GM21619 (cell line): ENCODE measurements at regions not wholly inside any gene's neighbourhood (a gene's known extent, or its start where the extent isn't known, plus 50 kb on each side); places are given as distances from the start of the nearest gene placed in this dataset.
"Not testable (repeated sequence)": the region's sequence is repeated elsewhere in the genome, so short reads cannot be mapped to it uniquely, and the experiment has no call there.

Source experiments
- ATAC-seq: cut with Tn5 transposase; IDR thresholded peaks from one replicate; pipeline ENCODE4 v1.9.1; 2021; ENCODE audit not compliant: unreplicated experiment

DNA sequence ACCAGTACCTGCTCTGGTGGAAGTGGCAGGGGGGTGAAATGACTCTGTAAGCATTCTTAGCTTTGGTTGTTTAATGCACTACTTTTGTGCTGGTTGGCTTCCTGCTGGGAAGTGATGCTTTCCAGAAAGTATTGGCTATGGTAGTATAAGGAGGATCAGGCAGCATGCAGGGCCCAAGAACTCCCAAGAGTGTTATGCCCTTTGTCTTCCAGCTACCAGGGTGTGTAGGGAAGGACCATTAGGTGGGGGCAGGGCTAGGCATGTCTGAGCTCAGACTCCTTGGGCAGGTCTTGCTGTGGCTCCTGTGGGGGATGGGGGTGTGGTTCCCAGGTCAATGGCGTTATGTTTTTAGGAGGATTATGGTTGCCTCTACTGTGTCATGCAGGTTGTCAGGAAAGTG lies 135.8 kb upstream of the TRPC7 start:
- ATAC-seq, result no peak

- ATAC-seq, result no peak
Measured at GRCh38 chr5:136492587-136492986, 127.2 kb upstream of the TRPC7 start.

GRCh38 chr5:136491806-136492205 lies 126.5 kb upstream of the TRPC7 start:
- no peak for ATAC-seq

DNA sequence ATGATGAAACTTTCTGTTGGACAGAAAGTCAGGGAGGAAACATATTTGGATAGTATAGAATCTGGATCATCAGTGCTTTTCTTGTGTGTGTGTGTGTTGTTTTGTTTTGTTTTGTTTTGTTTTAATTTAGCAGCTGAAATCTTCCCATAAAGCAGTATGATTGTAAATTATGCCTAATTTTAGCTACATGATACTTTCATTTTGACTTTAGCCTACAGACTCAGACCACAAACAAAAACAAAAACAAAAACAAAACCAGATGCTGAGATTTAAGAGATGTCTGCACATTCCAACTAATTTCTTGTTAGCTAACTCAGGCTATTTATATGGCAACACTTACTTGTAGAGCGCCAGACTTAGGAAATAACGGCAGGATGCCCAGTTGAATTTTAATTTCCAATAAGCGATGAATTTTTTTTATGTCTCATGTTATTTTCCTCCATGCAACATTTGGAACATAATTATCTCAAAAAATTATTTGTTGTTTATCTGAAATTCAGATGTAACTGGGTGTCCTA lies 119.5 kb upstream of the TRPC7 start:
- no peak for ATAC-seq

DNA sequence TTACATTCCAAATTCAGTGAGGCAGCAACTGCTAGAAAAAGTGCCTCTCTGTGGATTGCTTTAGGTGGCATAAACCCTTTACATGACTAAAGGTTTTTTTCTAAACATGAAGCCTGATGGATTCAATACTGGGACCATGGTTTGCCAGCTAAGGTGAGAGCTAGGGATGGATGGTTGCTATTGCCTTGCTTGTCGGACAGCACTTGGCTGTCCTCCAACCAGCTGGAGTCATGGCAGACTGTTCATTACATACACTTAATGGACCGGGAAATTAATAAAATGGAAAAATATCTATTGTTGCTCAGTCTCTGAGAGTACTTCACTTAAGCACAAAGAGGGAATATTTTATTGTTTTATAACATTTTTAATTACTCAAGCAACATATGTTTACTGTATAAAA lies 116.9 kb upstream of the TRPC7 start:
- ATAC-seq, result no peak

- no peak for ATAC-seq
Measured at GRCh38 chr5:136474466-136474865, 109.1 kb upstream of the TRPC7 start.

GRCh38 chr5:136467632-136468031 lies 102.3 kb upstream of the TRPC7 start:
- ATAC-seq, result no peak

DNA sequence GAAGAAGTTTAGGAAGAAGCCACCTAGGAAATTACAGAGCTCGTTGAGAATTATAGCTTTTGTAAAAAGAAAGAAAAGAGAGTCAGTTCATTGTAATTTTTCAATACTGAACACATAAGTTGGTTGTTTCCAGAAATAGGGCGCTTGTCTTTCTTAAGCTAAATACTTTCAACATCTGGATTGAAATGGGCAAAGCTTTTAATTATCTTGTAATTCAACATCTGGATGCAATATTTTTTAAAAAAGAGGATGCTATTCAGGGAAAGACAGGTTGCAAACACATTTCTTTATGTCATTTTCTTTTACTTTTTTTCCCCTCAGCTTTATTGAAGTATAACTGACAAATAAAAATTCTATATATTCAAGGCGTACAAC lies 100.7 kb upstream of the TRPC7 start:
- no peak for ATAC-seq

DNA sequence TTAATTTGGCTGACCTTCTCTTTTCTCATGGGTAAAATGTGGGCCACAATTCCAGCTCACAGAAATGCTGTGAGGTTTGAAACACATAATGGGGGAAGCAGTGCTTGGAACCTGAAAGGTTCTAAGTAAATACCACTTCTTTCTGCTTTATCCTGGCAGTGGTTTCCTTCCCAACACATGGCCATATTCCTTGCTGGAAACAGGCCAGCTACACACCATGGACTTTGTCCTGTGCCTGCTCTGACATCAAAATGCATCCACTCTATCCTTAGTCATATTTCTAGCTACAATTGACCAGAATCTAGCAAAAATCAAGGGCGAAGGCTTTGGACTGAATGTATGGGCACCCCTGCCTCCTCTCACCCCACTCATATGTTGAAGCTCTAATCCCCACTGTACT lies 93.1 kb upstream of the TRPC7 start:
- no peak for ATAC-seq

DNA sequence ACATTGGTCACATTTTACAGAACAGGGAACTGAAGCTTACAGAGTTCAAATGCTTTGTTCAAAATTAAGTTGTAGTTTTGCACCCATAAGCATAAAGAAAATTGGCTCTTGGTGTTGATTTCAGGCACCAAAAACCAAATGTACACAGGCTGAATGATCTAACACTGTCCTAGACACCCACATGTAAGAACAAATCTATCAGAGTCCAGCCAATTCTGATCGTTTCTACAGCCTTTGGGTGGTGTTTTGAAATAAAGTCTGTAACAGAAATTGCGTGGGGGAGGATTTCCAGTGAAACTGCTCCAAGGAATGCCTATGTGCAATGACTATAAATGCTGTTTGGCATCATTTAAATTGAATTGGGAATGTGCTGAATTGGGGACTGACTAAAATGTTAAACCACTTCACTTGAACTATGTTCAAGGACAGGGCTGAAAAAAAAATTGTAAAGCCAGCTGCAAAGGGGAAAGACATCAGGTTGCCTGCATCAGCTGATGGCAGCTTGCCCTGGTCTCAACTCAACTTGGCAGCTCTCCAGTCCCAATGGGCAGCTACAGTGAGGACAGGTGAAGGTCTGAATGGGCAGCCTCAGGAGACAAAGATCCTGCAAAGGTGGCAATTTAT lies 92.2 kb upstream of the TRPC7 start:
- no peak for ATAC-seq

- no peak for ATAC-seq
Measured at GRCh38 chr5:136455409-136455808, 90.1 kb upstream of the TRPC7 start.

GRCh38 chr5:136453986-136454758 lies 88.8 kb upstream of the TRPC7 start:
- no peak for ATAC-seq

DNA sequence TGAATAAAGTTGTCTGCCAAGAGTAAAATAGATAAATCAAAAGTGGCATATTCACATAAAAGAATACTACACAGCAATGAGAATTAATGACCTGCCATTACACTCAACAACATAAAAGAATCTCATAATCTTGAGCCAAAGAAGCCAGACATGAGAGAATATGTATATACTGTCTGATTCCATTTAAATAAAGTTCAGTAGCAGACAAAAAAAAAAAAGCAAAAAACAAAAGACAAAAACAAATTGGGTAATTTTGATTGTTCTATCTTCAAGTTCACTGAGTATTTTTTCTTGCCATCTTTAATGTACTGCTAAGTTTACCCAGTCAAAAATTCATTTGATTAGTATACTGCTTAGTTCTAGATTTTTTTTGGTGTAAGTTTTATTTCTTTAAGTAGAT lies 87.9 kb upstream of the TRPC7 start:
- no peak for ATAC-seq

DNA sequence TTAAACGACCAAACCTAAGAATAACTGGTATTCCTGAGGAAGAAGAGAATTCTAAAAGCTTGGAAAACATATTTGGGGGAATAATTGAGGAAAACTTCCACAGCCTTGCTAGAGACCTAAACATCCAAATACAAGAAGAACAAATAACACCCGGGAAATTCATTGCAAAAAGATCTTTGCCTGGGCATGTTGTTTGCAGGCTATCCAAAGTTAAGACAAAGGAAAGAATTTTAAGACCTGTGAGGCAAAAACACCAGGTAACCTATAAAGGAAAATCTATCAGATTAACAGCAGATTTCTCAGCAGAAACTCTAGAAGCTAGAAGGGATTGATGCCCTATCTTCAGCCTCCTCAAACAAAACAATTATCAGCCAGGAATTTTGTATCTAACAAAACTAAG lies 82.2 kb upstream of the TRPC7 start:
- ATAC-seq, result not testable (repeated sequence)

GRCh38 chr5:136446565-136446964 lies 81.2 kb upstream of the TRPC7 start:
- no peak for ATAC-seq

DNA sequence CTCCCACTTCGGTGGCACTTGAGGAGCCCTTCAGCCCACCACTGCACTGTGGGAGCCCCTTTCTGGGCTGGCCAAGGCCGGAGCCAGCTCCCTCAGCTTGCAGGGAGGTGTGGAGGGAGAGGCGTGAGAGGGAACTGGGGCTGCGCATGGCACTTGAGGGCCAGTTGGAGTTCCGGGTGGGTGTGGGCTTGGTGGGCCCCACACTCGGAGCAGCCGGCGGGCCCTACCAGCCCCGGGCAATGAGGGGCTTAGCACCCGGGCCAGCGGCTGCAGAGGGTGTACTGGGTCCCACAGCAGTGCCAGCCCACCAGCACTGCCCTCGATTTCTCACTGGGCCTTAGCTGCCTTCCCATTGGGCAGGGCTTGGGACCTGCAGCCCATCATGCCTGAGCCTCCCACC lies 78.8 kb upstream of the TRPC7 start:
- ATAC-seq, result not testable (repeated sequence)

DNA sequence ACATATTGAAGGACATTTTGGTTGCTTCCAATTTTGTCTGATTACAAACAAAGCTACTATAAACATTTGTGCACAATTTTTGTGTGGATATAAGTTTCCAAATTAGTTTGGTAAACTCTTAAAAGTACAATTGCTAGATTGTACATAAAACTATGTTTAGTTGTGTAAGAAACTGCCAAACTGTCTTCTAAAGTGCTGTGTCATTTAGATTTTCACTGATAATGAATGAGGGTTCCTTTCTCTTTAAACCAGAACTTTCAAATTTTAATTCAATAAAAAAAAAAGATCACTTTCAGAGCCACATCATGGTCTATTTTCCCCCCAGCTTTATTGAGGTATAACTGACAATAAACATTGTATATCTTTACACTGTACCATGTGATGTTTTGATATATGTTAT lies 74.0 kb upstream of the TRPC7 start:
- ATAC-seq, result no peak

GRCh38 chr5:136435946-136436543 lies 70.7 kb upstream of the TRPC7 start:
- no peak for ATAC-seq

DNA sequence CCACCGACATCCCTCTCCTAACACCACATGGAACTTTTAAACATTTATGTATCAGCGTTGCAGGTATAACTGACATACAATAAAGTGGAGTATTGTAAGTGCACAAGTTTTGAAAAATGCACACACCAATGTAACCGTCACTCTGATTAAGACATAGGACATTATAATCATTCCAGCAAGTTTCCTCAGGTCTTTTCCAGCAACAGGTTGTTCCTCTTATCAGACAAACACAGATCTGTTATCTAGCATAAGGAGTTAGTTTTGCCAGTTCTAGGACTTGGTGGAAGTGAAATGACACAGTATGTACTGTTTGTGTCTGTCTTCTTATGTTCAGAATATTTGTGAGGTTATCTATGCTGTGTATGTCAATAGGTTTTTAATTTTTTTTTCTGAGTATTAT lies 69.5 kb upstream of the TRPC7 start:
- no peak for ATAC-seq

DNA sequence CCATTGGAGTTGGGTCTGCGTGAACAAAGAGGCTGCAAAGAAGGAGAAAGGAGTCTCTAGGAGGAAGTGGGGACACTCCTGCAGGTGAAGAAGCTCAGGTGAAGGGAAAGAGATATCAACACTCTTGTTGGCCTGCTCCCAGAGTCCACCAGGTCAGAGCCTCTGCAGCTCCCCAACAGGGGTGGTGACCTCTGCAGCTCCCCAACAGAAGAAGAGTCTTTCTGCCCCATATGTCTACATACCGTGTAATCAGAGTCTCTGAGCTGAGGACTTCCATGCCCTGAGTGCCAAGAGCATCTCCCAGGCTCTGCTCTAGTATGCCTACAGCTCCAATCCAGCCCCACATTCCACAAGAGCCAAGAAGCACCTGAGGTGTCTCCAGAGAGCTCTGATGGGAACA lies 67.4 kb upstream of the TRPC7 start:
- ATAC-seq, result no peak

- no peak for ATAC-seq
Measured at GRCh38 chr5:136430081-136430480, 64.7 kb upstream of the TRPC7 start.

- no peak for ATAC-seq
Measured at GRCh38 chr5:136427426-136427825, 62.1 kb upstream of the TRPC7 start.
